ENCODE measurements at regions not wholly inside any gene's neighbourhood (a gene's known extent, or its start where the extent isn't known, plus 50 kb on each side); places are given as distances from the start of the nearest gene placed in this dataset.

- H3K4me3 ChIP-seq = no peak overlapping the region
- no peak for TF ChIP-seq CTCF (IDR thresholded peaks at IDR 0.05)
- no peak overlapping the region for H3K27ac ChIP-seq
- no peaks in the 10 kb centered on the region for H3K9me3 ChIP-seq
- H3K4me1 ChIP-seq = peaks cover 0 to 20% of the 10 kb centered on the region in 2 donors
- H3K36me3 ChIP-seq = no peaks in the 10 kb centered on the region
- no peaks in the 10 kb centered on the region for H3K27me3 ChIP-seq
- DNase-seq (ENCODE audit: low spot score) = no peak
These were observed 59.8 kb upstream of the NLK start for GRCh38 chr17:27982688-27983087.

- Histone ChIP-seq H3K4me3 (no peak overlapping the region), H3K27ac (peak overlapping the region in 1 of 2 donors; percentile 47), H3K27me3 (no peaks in the 10 kb centered on the region), H3K36me3 (no peaks in the 10 kb centered on the region), H3K9me3 (no peaks in the 10 kb centered on the region), H3K4me1 (peaks cover 0 to 20% of the 10 kb centered on the region in 2 donors)
- TF ChIP-seq CTCF (IDR thresholded peaks at IDR 0.05) = no peak
- no peak for DNase-seq (ENCODE audit: low spot score)
These were observed 58.6 kb upstream of the NLK start for GRCh38 chr17:27983853-27984252.

GRCh38 chr17:27984404-27984803 lies 58.1 kb upstream of the NLK start:
- Histone ChIP-seq H3K36me3 (no peaks in the 10 kb centered on the region), H3K27me3 (no peaks in the 10 kb centered on the region), H3K4me3 (no peak overlapping the region), H3K9me3 (no peaks in the 10 kb centered on the region), H3K4me1 (peaks cover 0 to 20% of the 10 kb centered on the region in 2 donors), H3K27ac (peak overlapping the region; percentile 47 to 48)
- no peak for DNase-seq (ENCODE audit: low spot score)
- TF ChIP-seq CTCF (IDR thresholded peaks at IDR 0.05) = no peak

- no peaks in the 10 kb centered on the region for H3K36me3 ChIP-seq
- TF ChIP-seq CTCF (IDR thresholded peaks at IDR 0.05) = no peak
- H3K27me3 ChIP-seq = no peaks in the 10 kb centered on the region
- peak overlapping the region; percentile 47 to 48 for H3K27ac ChIP-seq
- no peaks in the 10 kb centered on the region for H3K9me3 ChIP-seq
- DNase-seq (ENCODE audit: low spot score) = peak; percentile 61
- H3K4me1 ChIP-seq = peaks cover 0 to 20% of the 10 kb centered on the region in 2 donors
- H3K4me3 ChIP-seq = no peak overlapping the region
These were observed 57.7 kb upstream of the NLK start for GRCh38 chr17:27984816-27985215.

GRCh38 chr17:27985306-27985705 lies 57.2 kb upstream of the NLK start:
- no peaks in the 10 kb centered on the region for H3K9me3 ChIP-seq
- peaks cover 0 to 20% of the 10 kb centered on the region in 2 donors for H3K4me1 ChIP-seq
- H3K4me3 ChIP-seq = no peak overlapping the region
- no peaks in the 10 kb centered on the region for H3K27me3 ChIP-seq
- TF ChIP-seq CTCF (IDR thresholded peaks at IDR 0.05) = no peak
- DNase-seq (ENCODE audit: low spot score) = no peak
- H3K27ac ChIP-seq = peak overlapping the region; percentile 47 to 48
- H3K36me3 ChIP-seq = no peaks in the 10 kb centered on the region

- H3K4me1 ChIP-seq = peaks cover 0 to 20% of the 10 kb centered on the region in 2 donors
- DNase-seq (ENCODE audit: low spot score) = no peak
- no peaks in the 10 kb centered on the region for H3K27me3 ChIP-seq
- H3K4me3 ChIP-seq = no peak overlapping the region
- no peaks in the 10 kb centered on the region for H3K36me3 ChIP-seq
- peak overlapping the region; percentile 47 to 48 for H3K27ac ChIP-seq
- no peaks in the 10 kb centered on the region for H3K9me3 ChIP-seq
- TF ChIP-seq CTCF (IDR thresholded peaks at IDR 0.05) = no peak
These were observed 56.6 kb upstream of the NLK start for GRCh38 chr17:27985736-27986399.
